Cardiac muscle cell (in vitro differentiated cells and primary cell): ENCODE measurements at regions not wholly inside any gene's neighbourhood (a gene's known extent, or its start where the extent isn't known, plus 50 kb on each side); places are given as distances from the start of the nearest gene placed in this dataset.

Source experiments
- DNase-seq, 2 donors: peaks; one replicate each; pipeline versions ENCODE4 v3.0.0 to v3.0.0-alpha.2; 2010 to 2017; ENCODE audit warnings: low read depth in 1 of 2, low spot score in 1 of 2
- H3K27ac ChIP-seq: fragments of 200-600 bp; sonication (generic); 2 replicates; pipeline ENCODE4 v1.5.1; 2016
- H3K27me3 ChIP-seq: fragments of 200-600 bp; sonication (generic); 2 replicates; pipeline ENCODE4 v1.6.0; 2016; ENCODE audit warnings: control low read depth
- H3K36me3 ChIP-seq: fragments of 200-600 bp; sonication (generic); 2 replicates; pipeline ENCODE4 v1.5.1; 2016; ENCODE audit warnings: control low read depth
- H3K4me1 ChIP-seq: fragments of 200-600 bp; sonication (generic); 2 replicates; pipeline ENCODE4 v1.8.1; 2017; ENCODE audit warnings: low read depth, mild to moderate bottlenecking, mixed run types
- H3K4me3 ChIP-seq: fragments of 200-600 bp; sonication (generic); 2 replicates; pipeline ENCODE4 v1.5.1; 2016; ENCODE audit warnings: mild to moderate bottlenecking
- H3K9me3 ChIP-seq: fragments of 200-600 bp; sonication (generic); 2 replicates; pipeline ENCODE4 v1.5.1; 2017; ENCODE audit warnings: low read depth, mild to moderate bottlenecking, control low read depth
- CTCF ChIP-seq: IDR thresholded peaks from 2 replicates; pipeline ENCODE4 v1.5.1; 2012; ENCODE audit warnings: low read depth, mild to moderate bottlenecking, low read length

DNA sequence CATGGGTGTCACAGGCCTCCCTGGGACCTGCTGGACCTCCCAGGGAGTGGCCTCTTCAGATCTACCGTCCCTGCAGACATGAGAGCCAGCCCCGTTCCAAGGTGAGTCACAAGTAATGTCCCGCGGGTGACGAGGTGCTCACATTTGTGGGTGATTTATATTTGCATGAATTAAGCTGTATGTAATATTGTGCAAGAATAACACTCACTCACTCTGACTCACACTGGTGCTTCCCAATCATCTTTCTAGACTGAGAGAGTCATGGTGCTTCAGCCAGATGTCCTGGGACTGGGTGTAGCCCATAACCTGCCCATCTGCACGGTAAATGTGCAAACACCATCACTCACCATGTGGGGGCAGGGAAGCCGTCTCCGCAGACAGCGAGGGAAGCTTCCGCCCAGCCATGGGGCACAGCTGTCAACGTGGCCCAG, 347.5 kb upstream of the SALL3 start:
- no peaks in the 10 kb centered on the region for H3K9me3 ChIP-seq

DNA sequence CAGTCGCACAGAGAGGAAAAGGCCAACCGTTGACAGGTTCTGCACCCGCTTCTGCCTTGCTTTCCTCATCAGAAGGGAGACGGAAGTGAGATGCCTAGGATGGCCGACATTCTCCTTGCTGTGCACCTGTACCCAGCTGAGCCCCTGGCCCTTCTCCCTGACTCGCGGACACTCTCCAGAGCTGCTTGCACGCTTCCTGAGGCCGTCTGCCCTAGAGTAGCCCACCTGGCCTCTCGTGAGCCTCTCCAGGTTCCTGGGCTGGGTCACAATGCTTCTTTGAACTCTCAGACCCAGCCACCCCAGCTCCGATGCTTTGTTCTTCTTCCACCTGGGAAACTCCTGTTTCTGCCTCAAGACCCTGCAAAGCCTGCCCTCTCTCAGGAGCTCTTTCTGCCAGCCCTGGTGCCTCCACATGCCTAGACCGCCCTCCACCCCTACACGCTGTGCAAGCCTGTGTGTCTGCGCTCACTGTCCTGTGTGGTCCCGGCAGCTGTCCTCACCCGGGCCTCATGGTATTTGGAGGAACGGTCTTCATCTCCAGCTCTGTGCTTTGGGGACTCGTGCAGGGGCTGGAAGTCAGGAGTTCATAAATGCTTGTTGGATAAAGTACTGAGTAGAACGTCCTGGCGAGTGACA, 345.4 kb upstream of the SALL3 start:
- H3K27me3 ChIP-seq, result no peaks in the 10 kb centered on the region
- no peaks in the 10 kb centered on the region for H3K4me1 ChIP-seq
- H3K36me3 ChIP-seq, result no peaks in the 10 kb centered on the region
- H3K4me3 ChIP-seq, result no peak overlapping the region
- DNase-seq, result no peak
- TF ChIP-seq CTCF, result no peak
- no peak overlapping the region for H3K27ac ChIP-seq
- no peaks in the 10 kb centered on the region for H3K9me3 ChIP-seq

More for the DNA sequence above, 347.5 kb upstream of the SALL3 start:
- H3K27ac ChIP-seq, result no peak overlapping the region
- no peak for DNase-seq
- no peaks in the 10 kb centered on the region for H3K36me3 ChIP-seq
- H3K4me3 ChIP-seq, result no peak overlapping the region
- no peaks in the 10 kb centered on the region for H3K4me1 ChIP-seq
- no peaks in the 10 kb centered on the region for H3K27me3 ChIP-seq
- no peak for TF ChIP-seq CTCF

DNA sequence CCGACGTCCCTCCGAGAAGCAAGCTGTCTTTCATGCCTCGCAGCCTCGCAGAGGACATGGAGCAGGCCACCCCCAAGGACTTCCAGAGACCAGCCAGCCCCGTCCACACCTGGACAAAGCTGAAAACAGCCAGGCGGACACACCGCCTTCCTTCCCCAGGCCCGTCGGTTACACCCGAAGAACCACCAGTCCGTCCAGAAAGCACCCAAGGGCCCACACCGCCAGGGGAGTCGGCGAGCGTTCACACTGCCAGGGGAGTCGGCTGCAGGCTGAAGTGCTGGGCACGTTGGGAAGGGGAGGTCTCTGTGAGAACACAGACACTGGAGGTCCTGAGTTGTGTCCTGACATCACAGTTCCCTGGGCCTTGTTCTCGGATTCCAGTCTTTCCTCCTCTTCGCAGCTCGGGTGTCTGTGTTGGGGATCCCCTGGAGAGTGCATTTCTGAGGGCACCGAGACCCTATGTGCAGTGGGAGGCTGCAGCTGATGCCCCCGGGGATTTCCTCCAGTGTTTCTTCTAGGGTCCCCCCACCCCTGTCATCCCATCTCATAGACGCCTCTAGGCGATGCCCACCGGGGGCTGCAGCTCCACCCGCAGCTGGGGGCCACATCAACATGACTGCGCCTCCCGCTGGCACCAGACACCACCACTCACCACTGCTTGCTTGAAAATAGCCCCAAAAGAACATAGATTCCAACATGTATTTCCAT, 344.4 kb upstream of the SALL3 start:
- no peak overlapping the region for H3K4me3 ChIP-seq
- no peak for TF ChIP-seq CTCF
- H3K9me3 ChIP-seq, result no peaks in the 10 kb centered on the region
- H3K36me3 ChIP-seq, result no peaks in the 10 kb centered on the region
- H3K27ac ChIP-seq, result no peak overlapping the region
- no peaks in the 10 kb centered on the region for H3K27me3 ChIP-seq
- no peaks in the 10 kb centered on the region for H3K4me1 ChIP-seq
- DNase-seq, result no peak

GRCh38 chr18:78636260-78636659, 343.4 kb upstream of the SALL3 start:
- H3K9me3 ChIP-seq, result no peaks in the 10 kb centered on the region
- H3K4me3 ChIP-seq, result no peak overlapping the region
- H3K27me3 ChIP-seq, result no peaks in the 10 kb centered on the region
- H3K27ac ChIP-seq, result no peak overlapping the region
- no peak for DNase-seq
- H3K4me1 ChIP-seq, result no peaks in the 10 kb centered on the region
- TF ChIP-seq CTCF, result no peak
- H3K36me3 ChIP-seq, result no peaks in the 10 kb centered on the region

DNA sequence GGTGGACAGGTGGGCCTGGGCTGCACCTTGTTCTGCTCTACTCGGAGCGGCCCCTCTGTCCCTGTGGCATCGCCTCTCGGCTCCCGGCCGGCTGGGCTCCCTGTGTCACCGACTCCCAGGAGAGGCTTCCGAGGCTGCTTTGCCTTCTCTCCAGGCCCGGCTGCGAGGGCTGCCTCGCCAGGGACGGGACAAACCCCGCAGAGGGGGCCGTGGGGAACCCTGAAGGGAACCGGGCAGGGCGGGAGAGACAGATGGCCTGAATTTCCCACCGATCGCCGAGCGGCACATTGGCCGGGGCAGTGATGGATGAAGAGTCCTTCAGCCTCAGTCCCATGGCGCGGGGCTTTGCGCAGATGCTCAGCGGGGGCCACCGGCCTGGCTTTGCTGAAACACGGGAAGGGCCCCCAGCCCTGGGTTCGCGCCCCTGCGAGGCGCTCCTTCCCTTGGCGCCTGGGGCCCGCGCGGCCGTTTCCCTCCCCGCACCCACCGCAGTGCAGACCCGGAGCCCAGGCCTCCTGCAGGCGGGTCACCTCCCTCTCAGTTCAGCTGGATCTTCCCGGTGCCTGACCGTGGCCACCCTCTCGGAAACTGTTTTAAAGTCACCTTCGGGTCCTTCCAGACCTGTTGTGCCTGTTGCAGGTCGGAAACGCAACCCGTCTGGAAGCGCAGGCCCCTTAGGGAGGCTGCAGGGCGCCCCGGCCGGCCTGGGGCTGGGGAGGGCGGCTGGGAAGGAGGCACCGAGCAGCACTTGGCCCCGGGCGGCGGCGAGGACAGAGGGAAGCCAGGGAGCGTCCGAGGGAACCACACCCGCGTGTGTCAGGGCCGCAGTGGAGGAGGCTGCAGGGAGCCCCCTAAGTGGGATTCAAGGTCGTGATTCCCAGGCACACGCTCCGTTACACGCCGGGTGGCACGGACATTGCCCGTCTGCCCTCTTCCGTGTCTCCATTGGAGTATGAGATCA, 341.9 kb upstream of the SALL3 start:
- no peaks in the 10 kb centered on the region for H3K4me1 ChIP-seq
- DNase-seq, result no peak
- no peaks in the 10 kb centered on the region for H3K36me3 ChIP-seq
- no peaks in the 10 kb centered on the region for H3K27me3 ChIP-seq
- no peaks in the 10 kb centered on the region for H3K9me3 ChIP-seq
- TF ChIP-seq CTCF, result no peak
- no peak overlapping the region for H3K27ac ChIP-seq
- no peak overlapping the region for H3K4me3 ChIP-seq
